ENCODE measurements at regions not wholly inside any gene's neighbourhood (a gene's known extent, or its start where the extent isn't known, plus 50 kb on each side); places are given as distances from the start of the nearest gene placed in this dataset.

GRCh38 chr10:125217990-125218675 is 57.8 kb upstream of the CTBP2 start:
- Mint-ChIP-seq H3K4me1 (no peaks in the 10 kb centered on the region), H3K4me3 (no peak overlapping the region), H3K27ac (no peak overlapping the region), H3K27me3 (peaks cover 10% of the 10 kb centered on the region), H3K36me3 (ENCODE audit: low read depth) (no peaks in the 10 kb centered on the region), H3K9me3 (no peaks in the 10 kb centered on the region)
- ATAC-seq (replicated peaks), result no peak

DNA sequence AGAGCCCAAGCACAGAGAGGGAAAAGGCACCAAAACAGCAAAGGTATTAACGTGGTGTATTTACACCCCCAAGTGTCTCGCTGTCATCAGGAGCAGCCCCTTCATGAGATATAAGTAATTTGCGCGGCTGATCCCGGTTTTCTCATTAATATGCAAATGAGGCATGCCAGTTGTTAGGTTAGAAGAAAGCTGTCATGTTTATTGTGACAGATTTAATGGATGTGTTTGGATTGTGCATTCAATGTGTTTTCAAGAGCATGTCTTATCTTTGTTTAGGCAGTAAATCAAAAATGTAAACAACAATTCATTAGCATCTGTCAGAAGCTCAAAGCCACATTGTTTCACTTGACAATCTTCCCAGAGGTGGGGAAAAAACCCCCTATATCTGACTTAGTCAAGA is 56.5 kb upstream of the CTBP2 start:
- no peaks in the 10 kb centered on the region for H3K36me3 Mint-ChIP-seq (ENCODE audit: low read depth)
- H3K4me3 Mint-ChIP-seq, result no peak overlapping the region
- H3K9me3 Mint-ChIP-seq, result no peaks in the 10 kb centered on the region
- H3K27ac Mint-ChIP-seq, result no peak overlapping the region
- ATAC-seq (replicated peaks), result no peak
- peaks cover 12% of the 10 kb centered on the region for H3K27me3 Mint-ChIP-seq
- no peaks in the 10 kb centered on the region for H3K4me1 Mint-ChIP-seq

DNA sequence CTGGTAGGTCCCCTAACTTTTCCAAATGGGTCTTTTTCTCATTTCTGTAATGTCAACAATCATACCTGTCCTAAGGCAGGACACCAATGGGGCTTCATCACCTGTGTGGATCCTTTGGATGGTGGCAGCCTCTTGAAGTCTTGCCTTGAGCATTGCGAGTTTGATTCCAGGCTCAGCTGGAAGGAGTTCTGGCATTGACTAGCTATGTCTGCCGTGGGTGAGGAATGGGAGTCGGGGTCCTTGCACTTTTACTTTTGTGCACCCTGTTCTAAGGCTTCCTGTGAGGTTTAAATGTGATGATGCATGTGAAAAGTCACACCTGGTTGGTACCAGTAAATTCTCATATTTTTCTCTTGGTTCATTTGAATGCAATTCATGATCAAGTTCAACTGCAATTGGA is 55.9 kb upstream of the CTBP2 start:
- Mint-ChIP-seq H3K36me3 (ENCODE audit: low read depth) (no peaks in the 10 kb centered on the region), H3K9me3 (no peaks in the 10 kb centered on the region), H3K4me3 (no peak overlapping the region), H3K4me1 (no peaks in the 10 kb centered on the region), H3K27ac (no peak overlapping the region), H3K27me3 (peaks cover 11% of the 10 kb centered on the region)
- ATAC-seq (replicated peaks), result no peak

- ATAC-seq (replicated peaks), result no peak
- Mint-ChIP-seq H3K9me3 (no peaks in the 10 kb centered on the region), H3K36me3 (ENCODE audit: low read depth) (no peaks in the 10 kb centered on the region), H3K27ac (no peak overlapping the region), H3K4me1 (no peaks in the 10 kb centered on the region), H3K4me3 (no peak overlapping the region), H3K27me3 (peaks cover 11% of the 10 kb centered on the region)
Measured at GRCh38 chr10:125214283-125214570, 53.9 kb upstream of the CTBP2 start.

- H3K27ac Mint-ChIP-seq, result no peak overlapping the region
- H3K9me3 Mint-ChIP-seq, result no peaks in the 10 kb centered on the region
- no peak overlapping the region for H3K4me3 Mint-ChIP-seq
- no peak for ATAC-seq (replicated peaks)
- no peaks in the 10 kb centered on the region for H3K36me3 Mint-ChIP-seq (ENCODE audit: low read depth)
- peaks cover 11% of the 10 kb centered on the region for H3K27me3 Mint-ChIP-seq
- H3K4me1 Mint-ChIP-seq, result no peaks in the 10 kb centered on the region
Measured at GRCh38 chr10:125213541-125214282, 53.3 kb upstream of the CTBP2 start.

- no peak for ATAC-seq (replicated peaks)
- Mint-ChIP-seq H3K36me3 (ENCODE audit: low read depth) (no peaks in the 10 kb centered on the region), H3K9me3 (no peaks in the 10 kb centered on the region), H3K4me3 (no peak overlapping the region), H3K4me1 (no peaks in the 10 kb centered on the region), H3K27ac (no peak overlapping the region), H3K27me3 (peaks cover 7% of the 10 kb centered on the region)
Measured at GRCh38 chr10:125212150-125212809, 51.9 kb upstream of the CTBP2 start.
